ENCODE measurements at regions not wholly inside any gene's neighbourhood (a gene's known extent, or its start where the extent isn't known, plus 50 kb on each side); places are given as distances from the start of the nearest gene placed in this dataset.

- intact Hi-C loops (cut with DNase I; ENCODE audit: low total_unique reads): no loop called here
- Histone ChIP-seq H3K4me1 (no peaks in the 10 kb centered on the region), H3K27me3 (no peaks in the 10 kb centered on the region), H3K27ac (no peak overlapping the region), H3K9me3 (no peaks in the 10 kb centered on the region), H3K36me3 (no peaks in the 10 kb centered on the region), H3K4me3 (no peak overlapping the region)
- TF ChIP-seq CTCF (IDR thresholded peaks at IDR 0.05): no peak
- DNase-seq: no peak
Observed at GRCh38 chr15:69538379-69538778, 85.8 kb downstream of the RPLP1 start.

- DNase-seq: no peak
- Histone ChIP-seq H3K4me3 (no peak overlapping the region), H3K27me3 (no peaks in the 10 kb centered on the region), H3K27ac (no peak overlapping the region), H3K4me1 (no peaks in the 10 kb centered on the region), H3K9me3 (no peaks in the 10 kb centered on the region), H3K36me3 (no peaks in the 10 kb centered on the region)
- intact Hi-C loops (cut with DNase I; ENCODE audit: low total_unique reads): no loop called here
- no peak for TF ChIP-seq CTCF (IDR thresholded peaks at IDR 0.05)
Observed at GRCh38 chr15:69539345-69539744, 86.7 kb downstream of the RPLP1 start.

GRCh38 chr15:69540622-69541021 lies 88.0 kb downstream of the RPLP1 start:
- Histone ChIP-seq H3K27me3 (no peaks in the 10 kb centered on the region), H3K36me3 (no peaks in the 10 kb centered on the region), H3K4me1 (no peaks in the 10 kb centered on the region), H3K27ac (no peak overlapping the region), H3K9me3 (no peaks in the 10 kb centered on the region), H3K4me3 (no peak overlapping the region)
- TF ChIP-seq CTCF (IDR thresholded peaks at IDR 0.05): no peak
- intact Hi-C loops (cut with DNase I; ENCODE audit: low total_unique reads): no loop called here
- DNase-seq: no peak

- no peak for TF ChIP-seq CTCF (IDR thresholded peaks at IDR 0.05)
- intact Hi-C loops (cut with DNase I; ENCODE audit: low total_unique reads): no loop called here
Observed at GRCh38 chr15:69542028-69542427, 89.4 kb downstream of the RPLP1 start.

GRCh38 chr15:69543681-69544364 lies 91.2 kb downstream of the RPLP1 start:
- Histone ChIP-seq H3K27ac (no peak overlapping the region), H3K36me3 (no peaks in the 10 kb centered on the region), H3K27me3 (no peaks in the 10 kb centered on the region), H3K9me3 (no peaks in the 10 kb centered on the region), H3K4me3 (no peak overlapping the region), H3K4me1 (peaks cover 0 to 2% (median 0%) of the 10 kb centered on the region in 4 donors)
- intact Hi-C loops (cut with DNase I; ENCODE audit: low total_unique reads): no loop called here
- no peak for DNase-seq
- no peak for TF ChIP-seq CTCF (IDR thresholded peaks at IDR 0.05)

More at GRCh38 chr15:69542028-69542427, 89.4 kb downstream of the RPLP1 start:
- Histone ChIP-seq H3K4me1 (no peaks in the 10 kb centered on the region), H3K27me3 (no peaks in the 10 kb centered on the region), H3K27ac (no peak overlapping the region), H3K9me3 (no peaks in the 10 kb centered on the region), H3K4me3 (no peak overlapping the region), H3K36me3 (no peaks in the 10 kb centered on the region)
- no peak for DNase-seq
